Erythroblast (primary cell): ENCODE measurements at regions not wholly inside any gene's neighbourhood (a gene's known extent, or its start where the extent isn't known, plus 50 kb on each side); places are given as distances from the start of the nearest gene placed in this dataset.

Experiments used
- GATA1 ChIP-seq: IDR thresholded peaks from 2 replicates; pipeline ENCODE4 v1.6.1; 2011; ENCODE audit warnings: low read depth, mild to moderate bottlenecking, control low read depth, low read length, moderate library complexity
- POLR2A ChIP-seq: IDR thresholded peaks from 2 replicates; pipeline ENCODE4 v1.6.1; 2011; ENCODE audit warnings: mild to moderate bottlenecking, low read length

DNA sequence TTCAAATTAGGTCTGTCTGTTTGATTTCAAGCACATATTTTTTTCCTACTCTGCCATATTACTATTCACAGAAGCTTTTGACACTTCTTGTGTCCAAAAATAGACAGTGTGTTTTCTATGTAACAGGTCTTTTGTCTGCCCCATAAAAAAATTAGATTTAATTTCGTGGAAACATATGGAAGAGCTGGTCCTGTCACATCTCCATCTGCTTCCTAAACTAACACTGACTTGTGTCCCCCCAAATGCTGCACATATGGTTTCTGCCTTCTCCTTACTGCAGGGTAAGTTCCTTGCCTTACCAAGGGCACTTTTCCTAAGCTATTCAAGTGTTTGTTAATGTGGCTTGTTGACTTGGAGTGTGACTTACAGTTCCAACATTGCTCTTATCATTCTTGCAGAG, 340.7 kb upstream of the ARX start:
- TF ChIP-seq POLR2A (no peak), GATA1 (no peak)
